SK-N-SH (cell line): ENCODE measurements at regions not wholly inside any gene's neighbourhood (a gene's known extent, or its start where the extent isn't known, plus 50 kb on each side); places are given as distances from the start of the nearest gene placed in this dataset.

Source experiments
- CTCF ChIA-PET: fragments of 300-600, 350-600 bp; formaldehyde crosslinking; extraction: SDS; loops from one replicate; lab custom pipeline; 2021; lab: Yijun Ruan, JAX
- POLR2A ChIA-PET: fragments of 350-600 bp; sonication (Branson Sonifier 250); formaldehyde crosslinking; extraction: SDS; loops from one replicate; lab custom pipeline; 2020; ENCODE audit warnings: antibody characterized with exemption, inconsistent platforms; lab: Yijun Ruan, JAX
- DNase-seq: peaks from one replicate; pipeline ENCODE4 v3.0.0; 2012
- H2AFZ ChIP-seq: fragments of 200-600 bp; sonication (generic); 2 replicates; pipeline ENCODE4 v1.8.1; 2016; ENCODE audit warnings: antibody characterized with exemption, mild to moderate bottlenecking, low read depth
- H3F3A ChIP-seq: fragments of 200-600 bp; sonication (generic); replicated peaks from 2 replicates; pipeline ENCODE3; 2016; ENCODE audit warnings: antibody characterized with exemption, mild to moderate bottlenecking; ENCODE audit not compliant: insufficient read depth
- H3K27ac ChIP-seq, 2 experiments: fragments of 200-500 bp in 1 of 2; fragments of 200-600 bp in 1 of 2; sonication (Bioruptor generic) in 1 of 2; sonication (generic), shearing (Covaris generic) in 1 of 2; 2 replicates each; pipeline versions ENCODE4 v1.5.1 to v1.6.1; 2014 to 2016; ENCODE audit warnings: low read depth in 2 of 2, inconsistent platforms in 1 of 2, low read length in 1 of 2, mild to moderate bottlenecking in 1 of 2, mixed read lengths in 1 of 2
- H3K27me3 ChIP-seq: fragments of 200-600 bp; sonication (generic), shearing (Covaris generic); 2 replicates; pipeline ENCODE4 v1.6.1; 2016; ENCODE audit warnings: mixed run types; ENCODE audit not compliant: insufficient read depth
- H3K36me3 ChIP-seq, 2 experiments: fragments of 200-500 bp in 1 of 2; fragments of 200-600 bp in 1 of 2; sonication (Bioruptor generic) in 1 of 2; sonication (generic) in 1 of 2; replicated peaks in 1 of 2; 2 replicates each; pipeline versions ENCODE3 to v1.5.1; 2014 to 2016; ENCODE audit warnings: low read length in 1 of 2, mild to moderate bottlenecking in 1 of 2; ENCODE audit not compliant: insufficient read depth in 2 of 2, control insufficient read depth in 1 of 2
- H3K4me1 ChIP-seq, 2 experiments: fragments of 200-500 bp in 1 of 2; fragments of 200-600 bp in 1 of 2; sonication (Bioruptor generic) in 1 of 2; sonication (generic), shearing (Covaris generic) in 1 of 2; 2 replicates each; pipeline versions ENCODE4 v1.5.1 to v1.6.1; 2014 to 2016; ENCODE audit warnings: low read depth in 1 of 2, low read length in 1 of 2, mixed run types in 1 of 2; ENCODE audit not compliant: insufficient read depth in 2 of 2, control insufficient read depth in 1 of 2
- H3K4me2 ChIP-seq: fragments of 200-600 bp; sonication (generic), shearing (Covaris generic); 2 replicates; pipeline ENCODE4 v1.6.1; 2017; ENCODE audit warnings: mixed run types
- H3K4me3 ChIP-seq, 2 experiments: fragments of 200-500 bp in 1 of 2; fragments of 200-600 bp in 1 of 2; sonication (Bioruptor generic) in 1 of 2; sonication (generic), shearing (Covaris generic) in 1 of 2; 2 replicates each; pipeline versions ENCODE4 v1.5.1 to v1.8.1; 2014 to 2016; ENCODE audit warnings: low read depth in 2 of 2, inconsistent platforms in 1 of 2, low read length in 1 of 2, mild to moderate bottlenecking in 1 of 2, mixed read lengths in 1 of 2, moderate library complexity in 1 of 2
- H3K79me2 ChIP-seq: fragments of 200-600 bp; sonication (generic); 2 replicates; pipeline ENCODE4 v1.8.1; 2017; ENCODE audit warnings: mild to moderate bottlenecking; ENCODE audit not compliant: insufficient read depth
- H3K9ac ChIP-seq: fragments of 200-600 bp; sonication (generic); 2 replicates; pipeline ENCODE4 v1.6.1; 2017; ENCODE audit warnings: mixed run types
- H3K9me2 ChIP-seq: fragments of 200-600 bp; sonication (generic); 2 replicates; pipeline ENCODE4 v1.6.1; 2017; ENCODE audit warnings: mixed run types
- H3K9me3 ChIP-seq: fragments of 200-600 bp; sonication (generic); 2 replicates; pipeline ENCODE4 v1.6.1; 2017; ENCODE audit warnings: mixed run types, mild to moderate bottlenecking, moderate library complexity
- H4K20me1 ChIP-seq: fragments of 200-600 bp; sonication (generic); 2 replicates; pipeline ENCODE4 v1.6.1; 2017; ENCODE audit warnings: mild to moderate bottlenecking, mixed run types; ENCODE audit not compliant: insufficient read depth
- CHD2 ChIP-seq: fragments of 150-350 bp; IDR thresholded peaks from 2 replicates; pipeline ENCODE4 v1.6.1; 2018; ENCODE audit warnings: low read length; ENCODE audit not compliant: partially characterized antibody
- GABPA ChIP-seq: IDR thresholded peaks from 2 replicates; pipeline ENCODE4 v1.4.0; 2012; ENCODE audit warnings: low read depth, mild to moderate bottlenecking
- GATA2 ChIP-seq: sonication (generic); formaldehyde crosslinking; IDR thresholded peaks from 2 replicates; pipeline ENCODE4 v1.5.0; 2020; ENCODE audit warnings: mild to moderate bottlenecking, missing genetic modification reagents
- IRF3 ChIP-seq: fragments of 150-350 bp; IDR thresholded peaks from 2 replicates; pipeline ENCODE4 v1.6.1; 2016; ENCODE audit warnings: mild to moderate bottlenecking, low read depth, low read length
- MAX ChIP-seq: IDR thresholded peaks from 2 replicates; pipeline ENCODE4 v1.4.0; 2012; ENCODE audit warnings: low read depth
- MEF2A ChIP-seq: IDR thresholded peaks from 2 replicates; pipeline ENCODE4 v1.4.0; 2012; ENCODE audit warnings: low read depth, borderline replicate concordance
- RAD21 ChIP-seq: IDR thresholded peaks from 2 replicates; pipeline ENCODE4 v1.6.1; 2012; ENCODE audit warnings: mild to moderate bottlenecking, low read length
- USF1 ChIP-seq: IDR thresholded peaks from 2 replicates; pipeline ENCODE4 v1.4.0; 2012; ENCODE audit warnings: low read depth, borderline replicate concordance
- WGBS: methylation state at CpG from one replicate; pipeline ENCODE4 v1.1.6; 2017; ENCODE audit warnings: low lambda C conversion rate; 5-methylcytosine and 5-hydroxymethylcytosine counted together

GRCh38 chr5:86688406-86688805 lies 70.7 kb downstream of the COX7C start:
- Histone ChIP-seq H3K79me2 (no peaks in the 10 kb centered on the region), H3K27me3 (no peaks in the 10 kb centered on the region; the same call in 1 of the 2 replicates), H3K9me3 (no peaks in the 10 kb centered on the region), H3K4me3 (no peak overlapping the region), H3K4me1 (no peaks in the 10 kb centered on the region), H3F3A (no peaks in the 10 kb centered on the region), H3K9ac (no peak overlapping the region), H3K27ac (no peak overlapping the region), H3K4me2 (no peak overlapping the region), H4K20me1 (no peaks in the 10 kb centered on the region), H3K9me2 (no peaks in the 10 kb centered on the region), H3K36me3 (no peaks in the 10 kb centered on the region), H2AFZ (no peak overlapping the region)
- ChIA-PET CTCF (interaction anchor here (1.3 kb wide), 1 partner anchor 9 kb away, joined by 3 read pairs; no protein-coding TSS in a partner anchor), POLR2A (no interaction called here)
- WGBS: 3% methylated on average over 2 of the region's 2 CpGs
- TF ChIP-seq GABPA (no peak), MEF2A (no peak), GATA2 (CRISPR knock-in tag) (no peak), IRF3 (no peak)
- no peak for DNase-seq

- no peak overlapping the region for H2AFZ ChIP-seq
- ChIA-PET POLR2A (no interaction called here), CTCF (interaction anchor here (1.0 to 1.2 kb wide), 2 partner anchors 7 to 9 kb away, joined by 3 read pairs; no protein-coding TSS in a partner anchor)
- H3K9ac ChIP-seq: no peak overlapping the region
- no peaks in the 10 kb centered on the region for H3K36me3 ChIP-seq
- no peak overlapping the region for H3K4me2 ChIP-seq
- no peaks in the 10 kb centered on the region for H3K9me3 ChIP-seq
- H3K27me3 ChIP-seq: no peaks in the 10 kb centered on the region; the same call in 1 of the 2 replicates
- H4K20me1 ChIP-seq: no peaks in the 10 kb centered on the region
- no peaks in the 10 kb centered on the region for H3K79me2 ChIP-seq
- DNase-seq: no peak
- TF ChIP-seq MAX (no peak), CHD2 (no peak), USF1 (no peak), MEF2A (no peak), RAD21 (no peak)
- 5% methylated on average over 1 of the region's 1 CpG for WGBS
- H3K4me3 ChIP-seq: no peak overlapping the region
- no peaks in the 10 kb centered on the region for H3F3A ChIP-seq
- no peak overlapping the region for H3K27ac ChIP-seq
- no peaks in the 10 kb centered on the region for H3K9me2 ChIP-seq
- H3K4me1 ChIP-seq: no peaks in the 10 kb centered on the region
Observed at GRCh38 chr5:86689103-86689729, 71.5 kb downstream of the COX7C start.
